PC-3 (cell line): ENCODE measurements at regions not wholly inside any gene's neighbourhood (a gene's known extent, or its start where the extent isn't known, plus 50 kb on each side); places are given as distances from the start of the nearest gene placed in this dataset.

ENCODE experiments used
- ATAC-seq: fragments of 200-7000 bp; cut with Tn5 transposase; 2 replicates; pipeline ENCODE4 v1.9.1; 2020; ENCODE audit warnings: mild to moderate bottlenecking, moderate library complexity
- BruUV-seq: library from RNA; stranded (reverse); fragments of 400-500 nt; replicated peaks from 2 replicates; lab custom pipeline; 2021; lab: Mats Ljungman, UMichigan
- CTCF ChIA-PET: fragments of 300-600 bp; sonication (Branson Sonifier 250); formaldehyde crosslinking; loops from one replicate; lab custom pipeline; 2022; ENCODE audit warnings: antibody characterized with exemption; lab: Charles Lee
- POLR2A ChIA-PET: fragments of 300-600 bp; sonication (Branson Sonifier 250); formaldehyde crosslinking; loops from one replicate; lab custom pipeline; 2022; ENCODE audit warnings: antibody characterized with exemption; ENCODE audit not compliant: unreplicated experiment; lab: Charles Lee
- DNase-seq: peaks from one replicate; pipeline ENCODE4 v3.0.0-alpha.2; 2015
- H2AFZ ChIP-seq: fragments of 300-600 bp; sonication (generic); 2 replicates; pipeline ENCODE4 v1.6.0; 2016; ENCODE audit warnings: antibody characterized with exemption, low read length
- H3F3A ChIP-seq: fragments of 300-600 bp; sonication (generic); one replicate; pipeline ENCODE4 v1.6.0; 2017; ENCODE audit warnings: antibody characterized with exemption, low read length, control low read depth, mild to moderate bottlenecking; ENCODE audit not compliant: unreplicated experiment
- H3K27ac ChIP-seq: fragments of 300-600 bp; sonication (generic); 2 replicates; pipeline ENCODE4 v1.5.1; 2016; ENCODE audit warnings: mild to moderate bottlenecking, low read length
- H3K27me3 ChIP-seq: fragments of 300-600 bp; sonication (generic); 2 replicates; pipeline ENCODE4 v1.6.1; 2016; ENCODE audit warnings: low read length, mixed read lengths
- H3K36me3 ChIP-seq: fragments of 300-600 bp; sonication (generic); 2 replicates; pipeline ENCODE4 v1.6.1; 2016; ENCODE audit warnings: low read depth, mixed run types, low read length, mixed read lengths
- H3K4me1 ChIP-seq: fragments of 300-600 bp; sonication (generic); 2 replicates; pipeline ENCODE4 v1.5.1; 2016; ENCODE audit warnings: low read length; ENCODE audit not compliant: insufficient read depth
- H3K4me2 ChIP-seq: fragments of 300-600 bp; sonication (generic); 2 replicates; pipeline ENCODE4 v1.6.0; 2016; ENCODE audit warnings: low read length
- H3K4me3 ChIP-seq: fragments of 300-600 bp; sonication (generic); 2 replicates; pipeline ENCODE4 v1.5.1; 2016; ENCODE audit warnings: mild to moderate bottlenecking, low read length, mixed read lengths
- H3K79me2 ChIP-seq: fragments of 300-600 bp; sonication (generic); 2 replicates; pipeline ENCODE4 v1.6.1; 2017; ENCODE audit warnings: low read length, mixed read lengths
- H3K9ac ChIP-seq: fragments of 300-600 bp; sonication (generic); 2 replicates; pipeline ENCODE4 v1.6.0; 2016; ENCODE audit warnings: mild to moderate bottlenecking, low read length
- H3K9me2 ChIP-seq: fragments of 300-600 bp; sonication (generic); replicated peaks from 2 replicates; pipeline ENCODE4 v1.6.1; 2016; ENCODE audit warnings: mixed run types, low read length, mixed read lengths
- H3K9me3 ChIP-seq: fragments of 300-600 bp; sonication (generic); 2 replicates; pipeline ENCODE4 v1.6.1; 2016; ENCODE audit warnings: low read length, mixed read lengths
- H4K20me1 ChIP-seq: fragments of 300-600 bp; sonication (generic); 2 replicates; pipeline ENCODE4 v1.6.1; 2016; ENCODE audit warnings: low read length, mixed read lengths
- CTCF ChIP-seq: fragments of 300-600 bp; sonication (generic); conservative IDR thresholded peaks from 2 replicates; pipeline ENCODE4 v1.5.1; 2017; ENCODE audit warnings: antibody characterized with exemption, low read depth, mild to moderate bottlenecking, low read length
- EZH2 ChIP-seq: fragments of 300-600 bp; sonication (generic); IDR thresholded peaks from one replicate; pipeline ENCODE4 v1.6.1; 2017; ENCODE audit warnings: antibody characterized with exemption, mild to moderate bottlenecking, low read length; ENCODE audit not compliant: unreplicated experiment
- EZH2phosphoT487 ChIP-seq: fragments of 300-600 bp; sonication (generic); IDR thresholded peaks from 2 replicates; pipeline ENCODE4 v1.6.1; 2018; ENCODE audit warnings: mild to moderate bottlenecking, antibody characterized with exemption, low read length, borderline replicate concordance
- intact Hi-C: fragments of 100-400 bp; cut with micrococcal nuclease; formaldehyde crosslinking; loops from 2 replicates; pipeline ENCODE4 v1.9.0; 2023

GRCh38 chr21:16176570-16176969, 446.8 kb downstream of the USP25 start:
- CTCF ChIA-PET, result no interaction called here

GRCh38 chr21:16177532-16177931, 447.8 kb downstream of the USP25 start:
- H3K4me3 ChIP-seq, result no peak overlapping the region
- ChIA-PET POLR2A (no interaction called here), CTCF (no interaction called here)
- no TSS peak for BruUV-seq
- no peak overlapping the region for H3K9ac ChIP-seq
- intact Hi-C loops, result loop anchor here (5.0 kb wide), 1 partner anchor 60 kb away; no protein-coding TSS in a partner anchor
- TF ChIP-seq CTCF (no peak), EZH2phosphoT487 (no peak), EZH2 (no peak)
- no peaks in the 10 kb centered on the region for H4K20me1 ChIP-seq
- no peak overlapping the region for H2AFZ ChIP-seq
- no peak for DNase-seq
- no peaks in the 10 kb centered on the region for H3K27me3 ChIP-seq
- no peak for ATAC-seq
- no peaks in the 10 kb centered on the region for H3K36me3 ChIP-seq
- no peaks in the 10 kb centered on the region for H3F3A ChIP-seq
- no peaks in the 10 kb centered on the region for H3K4me1 ChIP-seq
- H3K79me2 ChIP-seq, result no peaks in the 10 kb centered on the region
- no peak overlapping the region for H3K27ac ChIP-seq
- H3K9me2 ChIP-seq, result no peaks in the 10 kb centered on the region
- H3K9me3 ChIP-seq, result no peaks in the 10 kb centered on the region
- no peak overlapping the region for H3K4me2 ChIP-seq

More at GRCh38 chr21:16176570-16176969, 446.8 kb downstream of the USP25 start:
- POLR2A ChIA-PET, result interaction anchor here (0.6 kb wide), 1 partner anchor 123 kb away, joined by 3 read pairs; no protein-coding TSS in a partner anchor
- H3K27me3 ChIP-seq, result no peaks in the 10 kb centered on the region
- no peaks in the 10 kb centered on the region for H3K79me2 ChIP-seq
- TF ChIP-seq EZH2phosphoT487 (no peak), EZH2 (no peak)
- H3K9ac ChIP-seq, result no peak overlapping the region
- no peaks in the 10 kb centered on the region for H3K9me3 ChIP-seq
- no peaks in the 10 kb centered on the region for H3K36me3 ChIP-seq
- H3K4me1 ChIP-seq, result no peaks in the 10 kb centered on the region
- no peak overlapping the region for H2AFZ ChIP-seq
- H3K4me3 ChIP-seq, result no peak overlapping the region
- BruUV-seq, result no TSS peak
- intact Hi-C loops, result loop anchor here (5.0 kb wide), 1 partner anchor 61 kb away; no protein-coding TSS in a partner anchor
- no peaks in the 10 kb centered on the region for H4K20me1 ChIP-seq
- ATAC-seq, result no peak
- no peak overlapping the region for H3K4me2 ChIP-seq
- H3F3A ChIP-seq, result no peaks in the 10 kb centered on the region
- H3K9me2 ChIP-seq, result no peaks in the 10 kb centered on the region
- H3K27ac ChIP-seq, result no peak overlapping the region
- no peak for DNase-seq

GRCh38 chr21:16179773-16180172, 450.0 kb downstream of the USP25 start:
- POLR2A ChIA-PET, result no interaction called here
- H2AFZ ChIP-seq, result no peak overlapping the region
- no peak overlapping the region for H3K4me2 ChIP-seq
- no peak overlapping the region for H3K27ac ChIP-seq
- no peak overlapping the region for H3K9ac ChIP-seq
- TF ChIP-seq CTCF (no peak), EZH2phosphoT487 (no peak), EZH2 (no peak)
- H3K27me3 ChIP-seq, result peaks cover 7% of the 10 kb centered on the region; the same call in 1 of the 2 replicates
- no peaks in the 10 kb centered on the region for H3F3A ChIP-seq
- no peak for DNase-seq
- intact Hi-C loops, result loop anchor here (5.0 kb wide), 1 partner anchor 58 kb away; no protein-coding TSS in a partner anchor
- H3K9me2 ChIP-seq, result no peaks in the 10 kb centered on the region
- CTCF ChIA-PET, result no interaction called here
- no peaks in the 10 kb centered on the region for H3K79me2 ChIP-seq
- BruUV-seq, result no TSS peak
- no peaks in the 10 kb centered on the region for H3K9me3 ChIP-seq
- H4K20me1 ChIP-seq, result no peaks in the 10 kb centered on the region
- no peak for ATAC-seq
- no peaks in the 10 kb centered on the region for H3K36me3 ChIP-seq
- no peaks in the 10 kb centered on the region for H3K4me1 ChIP-seq
- H3K4me3 ChIP-seq, result no peak overlapping the region
